B cell (primary cell): ENCODE measurements at regions not wholly inside any gene's neighbourhood (a gene's known extent, or its start where the extent isn't known, plus 50 kb on each side); places are given as distances from the start of the nearest gene placed in this dataset.

Experiments
- ATAC-seq: fragments of 200-7000 bp; cut with Tn5 transposase; one replicate; pipeline ENCODE4 v1.10.0; 2021; ENCODE audit warnings: low read depth, mild to moderate bottlenecking, moderate number of reproducible peaks, moderate library complexity
- CTCF ChIA-PET: fragments of 350-600 bp; sonication (Branson Sonifier 250); formaldehyde crosslinking; loops from one replicate; lab custom pipeline; 2021; ENCODE audit warnings: antibody characterized with exemption, inconsistent platforms; lab: Charles Lee
- POLR2A ChIA-PET: fragments of 350-600 bp; sonication (Branson Sonifier 250); formaldehyde crosslinking; loops from one replicate; lab custom pipeline; 2021; ENCODE audit warnings: antibody characterized with exemption; lab: Charles Lee
- DNase-seq: peaks from one replicate; pipeline ENCODE4 v3.0.0; 2013
- H2AFZ ChIP-seq: 2 replicates; pipeline ENCODE4 v1.6.1; 2012; ENCODE audit warnings: mild to moderate bottlenecking, low read depth, low read length; ENCODE audit not compliant: insufficient read depth, poor library complexity, severe bottlenecking
- H3K27ac ChIP-seq, 2 donors: 1 replicate in 1 of 2; 2 replicates in 1 of 2; pipeline ENCODE4 v1.5.1; 2012 to 2013; ENCODE audit warnings: low read length in 2 of 2, mild to moderate bottlenecking in 2 of 2, moderate library complexity in 1 of 2
- H3K27me3 ChIP-seq, 4 experiments: fragments of 200-600 bp in 1 of 4; sonication (generic) in 1 of 4; replicated peaks in 1 of 4; 1 replicate in 2 of 4; 2 replicates in 2 of 4; pipeline versions ENCODE4 v1.6.1 to v1.7.0; 2013 to 2016; ENCODE audit warnings: low read length in 3 of 4, mild to moderate bottlenecking in 2 of 4, mixed read lengths in 1 of 4, moderate library complexity in 1 of 4; ENCODE audit not compliant: insufficient read depth in 4 of 4, control insufficient read depth in 3 of 4; ENCODE audit errors: control extremely low read depth in 1 of 4
- H3K36me3 ChIP-seq, 2 experiments: replicated peaks in 1 of 2; 1 replicate in 1 of 2; 2 replicates in 1 of 2; pipeline versions ENCODE4 v1.6.1 to v1.7.1; 2013; ENCODE audit warnings: low read length in 1 of 2; ENCODE audit not compliant: insufficient read depth in 2 of 2, control insufficient read depth in 1 of 2; ENCODE audit errors: control extremely low read depth in 1 of 2, extremely low read depth in 1 of 2
- H3K4me1 ChIP-seq, 2 donors: fragments of 200-600 bp in 1 of 2; sonication (generic) in 1 of 2; 1 replicate in 1 of 2; 2 replicates in 1 of 2; pipeline versions ENCODE4 v1.5.1 to v1.6.1; 2013 to 2017; ENCODE audit warnings: low read length in 2 of 2; ENCODE audit not compliant: control insufficient read depth in 2 of 2, insufficient read depth in 2 of 2
- H3K4me2 ChIP-seq: replicated peaks from 2 replicates; pipeline ENCODE3; 2012; ENCODE audit warnings: mild to moderate bottlenecking, low read depth, low read length; ENCODE audit not compliant: poor library complexity, severe bottlenecking
- H3K4me3 ChIP-seq, 5 experiments: fragments of 200-600 bp in 1 of 5; sonication (generic) in 1 of 5; 1 replicate in 3 of 5; 2 replicates in 2 of 5; pipeline versions ENCODE4 v1.5.1 to v1.7.0; 2011 to 2016; ENCODE audit warnings: low read length in 4 of 5, mild to moderate bottlenecking in 4 of 5, low read depth in 2 of 5, control low read depth in 1 of 5, moderate library complexity in 1 of 5; ENCODE audit not compliant: insufficient read depth in 1 of 5; ENCODE audit errors: control extremely low read depth in 1 of 5, extremely low read depth in 1 of 5
- H3K79me2 ChIP-seq: fragments of 200-600 bp; sonication (generic); one replicate; pipeline ENCODE4 v1.6.0; 2016; ENCODE audit warnings: low read length; ENCODE audit not compliant: control insufficient read depth, insufficient read depth
- H3K9ac ChIP-seq: fragments of 200-600 bp; sonication (generic); 2 replicates; pipeline ENCODE4 v1.6.1; 2017; ENCODE audit warnings: mild to moderate bottlenecking, low read length, moderate library complexity
- H3K9me3 ChIP-seq, 3 donors: one replicate each; pipeline versions ENCODE4 v1.6.1 to v1.7.1; 2013; ENCODE audit warnings: low read length in 2 of 3; ENCODE audit not compliant: control insufficient read depth in 2 of 3, insufficient read depth in 1 of 3; ENCODE audit errors: control extremely low read depth in 1 of 3
- H4K20me1 ChIP-seq: 2 replicates; pipeline ENCODE4 v1.6.0; 2012; ENCODE audit warnings: mild to moderate bottlenecking, low read length; ENCODE audit not compliant: insufficient read depth, control insufficient read depth, poor library complexity, severe bottlenecking
- H3K27ac Mint-ChIP-seq: one replicate; pipeline ENCODE4 v1.8.0; 2021; ENCODE audit warnings: mixed read lengths
- H3K27me3 Mint-ChIP-seq: one replicate; pipeline ENCODE4 v1.8.0; 2021; ENCODE audit warnings: mixed read lengths
- H3K4me1 Mint-ChIP-seq: one replicate; pipeline ENCODE4 v1.8.0; 2021; ENCODE audit warnings: mixed read lengths
- H3K4me3 Mint-ChIP-seq: one replicate; pipeline ENCODE4 v1.8.0; 2021; ENCODE audit warnings: mixed read lengths
- H3K9me3 Mint-ChIP-seq: one replicate; pipeline ENCODE4 v1.8.0; 2022; ENCODE audit warnings: mixed read lengths; ENCODE audit not compliant: insufficient read depth
- CTCF ChIP-seq: fragments of 200-600 bp; IDR thresholded peaks from one replicate; pipeline ENCODE4 v1.8.0; 2022; ENCODE audit warnings: antibody characterized with exemption, mild to moderate bottlenecking
- EZH2 ChIP-seq: IDR thresholded peaks from 2 replicates; pipeline ENCODE4 v1.6.1; 2012; ENCODE audit warnings: borderline replicate concordance, low read depth, mild to moderate bottlenecking, moderate library complexity, low read length; ENCODE audit not compliant: insufficient read depth, poor library complexity, severe bottlenecking
- WGBS: methylation state at CpG from one replicate; pipeline ENCODE4 v1.1.5; 2013; ENCODE audit warnings: missing lambda C conversion rate; ENCODE audit not compliant: insufficient coverage; 5-methylcytosine and 5-hydroxymethylcytosine counted together
- intact Hi-C: fragments of 100-400 bp; cut with micrococcal nuclease; formaldehyde crosslinking; loops from one replicate; pipeline ENCODE4 v1.10.0; 2022

- ChIA-PET POLR2A (no interaction called here), CTCF (no interaction called here)
- ATAC-seq, result no peak
- no peaks in the 10 kb centered on the region for H3K36me3 ChIP-seq
- no peak overlapping the region for H3K27ac ChIP-seq
- no peaks in the 10 kb centered on the region for H3K9me3 ChIP-seq
- no peaks in the 10 kb centered on the region for H3K79me2 ChIP-seq
- no peak overlapping the region for H3K4me3 ChIP-seq
- no peak overlapping the region for H3K27ac Mint-ChIP-seq
- H2AFZ ChIP-seq, result no peak overlapping the region
- H3K9ac ChIP-seq, result no peak overlapping the region
- intact Hi-C loops, result no loop called here
- H3K4me1 Mint-ChIP-seq, result no peaks in the 10 kb centered on the region
- H3K27me3 Mint-ChIP-seq, result no peaks in the 10 kb centered on the region
- no peaks in the 10 kb centered on the region for H3K27me3 ChIP-seq
- 100% methylated on average over 2 of the region's 2 CpGs for WGBS
- H4K20me1 ChIP-seq, result no peaks in the 10 kb centered on the region
- no peak for DNase-seq
- no peaks in the 10 kb centered on the region for H3K4me1 ChIP-seq
- no peak overlapping the region for H3K4me2 ChIP-seq
- H3K9me3 Mint-ChIP-seq, result no peaks in the 10 kb centered on the region
- H3K4me3 Mint-ChIP-seq, result no peak overlapping the region
- TF ChIP-seq CTCF, result no peak
- no peak for TF ChIP-seq EZH2
Observed at GRCh38 chr12:88398031-88398430, 182.2 kb downstream of the KITLG start.

GRCh38 chr12:88399811-88400210, 180.5 kb downstream of the KITLG start:
- H3K27ac Mint-ChIP-seq, result no peak overlapping the region

More at GRCh38 chr12:88399811-88400210, 180.5 kb downstream of the KITLG start:
- Histone ChIP-seq H3K4me2 (no peak overlapping the region), H3K4me3 (no peak overlapping the region), H2AFZ (no peak overlapping the region), H3K79me2 (no peaks in the 10 kb centered on the region), H3K27ac (no peak overlapping the region), H3K4me1 (no peaks in the 10 kb centered on the region), H3K9ac (no peak overlapping the region), H4K20me1 (no peaks in the 10 kb centered on the region), H3K36me3 (no peaks in the 10 kb centered on the region), H3K27me3 (no peaks in the 10 kb centered on the region), H3K9me3 (no peaks in the 10 kb centered on the region)
- TF ChIP-seq CTCF (no peak), EZH2 (no peak)
- H3K4me3 Mint-ChIP-seq, result no peak overlapping the region
- no peak for ATAC-seq
- ChIA-PET CTCF (no interaction called here), POLR2A (no interaction called here)
- no peaks in the 10 kb centered on the region for H3K4me1 Mint-ChIP-seq
- intact Hi-C loops, result no loop called here
- DNase-seq, result no peak
- no CpG with 5 or more reads among the region's 2 CpGs for WGBS
- no peaks in the 10 kb centered on the region for H3K9me3 Mint-ChIP-seq
- no peaks in the 10 kb centered on the region for H3K27me3 Mint-ChIP-seq
